ENCODE measurements at regions not wholly inside any gene's neighbourhood (a gene's known extent, or its start where the extent isn't known, plus 50 kb on each side); places are given as distances from the start of the nearest gene placed in this dataset.

- Histone ChIP-seq H3K56ac (replicated peaks; ENCODE audit: insufficient read length, low read depth, low read length) (no peak overlapping the region), H4K5ac (ENCODE audit: insufficient read length, low read depth, low read length) (no peak overlapping the region), H3K79me1 (ENCODE audit: low read depth, low read length) (no peaks in the 10 kb centered on the region), H3K14ac (ENCODE audit: insufficient read length) (no peak overlapping the region), H4K8ac (ENCODE audit: extremely low read depth, insufficient read depth, low read length) (no peak overlapping the region), H3K9me3 (ENCODE audit: insufficient read depth in 2 of 2, low read depth in 1 of 2, low read length in 1 of 2) (no peaks in the 10 kb centered on the region), H2AK5ac (ENCODE audit: low read depth, low read length) (no peak overlapping the region), H2BK15ac (ENCODE audit: low read length) (no peak overlapping the region), H2AFZ (ENCODE audit: low read length) (no peak overlapping the region), H2BK12ac (ENCODE audit: low read depth, low read length) (no peak overlapping the region), H3K23me2 (ENCODE audit: low read depth, low read length) (no peaks in the 10 kb centered on the region), H3K4ac (replicated peaks; ENCODE audit: insufficient read length, low read depth, low read length) (no peak overlapping the region), H3K27me3 (replicated peaks in 1 of 4; ENCODE audit: control insufficient read depth in 3 of 4, extremely low read depth in 1 of 4, insufficient read depth in 3 of 4, low read length in 3 of 4) (no peaks in the 10 kb centered on the region), H3K4me2 (ENCODE audit: insufficient read depth in 1 of 2, low read depth in 2 of 2, low read length in 2 of 2) (no peak overlapping the region), H3K4me3 (ENCODE audit: extremely low read depth in 1 of 4, insufficient read depth in 2 of 4, low read depth in 3 of 4, low read length in 4 of 4) (no peak overlapping the region), H3K23ac (ENCODE audit: insufficient read length) (no peak overlapping the region), H4K91ac (replicated peaks; ENCODE audit: insufficient read length, low read length) (no peak overlapping the region), H3K27ac (ENCODE audit: low read depth, low read length) (no peak overlapping the region), H4K20me1 (replicated peaks in 1 of 2; ENCODE audit: control insufficient read depth in 1 of 2, insufficient read depth in 2 of 2, low read length in 2 of 2) (no peaks in the 10 kb centered on the region), H3K4me1 (replicated peaks in 1 of 4; ENCODE audit: control insufficient read depth in 3 of 4, insufficient read depth in 4 of 4, low read length in 3 of 4) (0 out of 7 replicates have a peak, but pooled peaks cover 0 to 3% (median 0%) of the 10 kb centered on the region in 4 experiments), H3K18ac (ENCODE audit: extremely low read depth, low read length) (no peak overlapping the region), H3K9ac (replicated peaks in 1 of 4; ENCODE audit: extremely low read depth in 1 of 4, low read depth in 3 of 4, low read length in 3 of 4) (no peak overlapping the region), H2BK5ac (ENCODE audit: low read depth, low read length) (no peak overlapping the region), H2BK120ac (replicated peaks; ENCODE audit: low read depth, low read length) (no peak overlapping the region), H2BK20ac (ENCODE audit: low read length) (no peak overlapping the region), H3K36me3 (ENCODE audit: control insufficient read depth in 2 of 4, insufficient read depth in 4 of 4, low read length in 3 of 4) (no peaks in the 10 kb centered on the region), H3K79me2 (ENCODE audit: control insufficient read depth in 1 of 2, insufficient read depth in 2 of 2, low read length in 2 of 2) (no peaks in the 10 kb centered on the region)
- ChIA-PET POLR2A (ENCODE audit: partially characterized antibody) (no interaction called here), CTCF (ENCODE audit: partially characterized antibody) (interaction anchor here (0.7 to 9.1 kb wide), 24 partner anchors 8 to 307 kb away, joined by 3 to 120 read pairs (median 4); no protein-coding TSS in a partner anchor)
- FAIRE-seq: no peak
- 92% methylated on average over 1 of the region's 1 CpG; no CpG with 5 or more reads in 1 of the 2 experiments for WGBS, 2 experiments (ENCODE audit: extremely low coverage in 1 of 2, insufficient coverage in 1 of 2, insufficient read length in 1 of 2, insufficient replicate concordance in 2 of 2, low coverage in 1 of 2, low lambda C conversion rate in 2 of 2, missing lambda C conversion rate in 1 of 2)
- TF ChIP-seq CEBPB (IDR thresholded peaks at IDR 0.05; ENCODE audit: low read depth, low read length): no peak
- no peak for DNase-seq (ENCODE audit: low read depth in 1 of 2, low spot score in 2 of 2)
These were observed 67.0 kb upstream of the ARID5B start for GRCh38 chr10:61834519-61834918.
